HFFc6 (cell line): ENCODE measurements at regions not wholly inside any gene's neighbourhood (a gene's known extent, or its start where the extent isn't known, plus 50 kb on each side); places are given as distances from the start of the nearest gene placed in this dataset.

Source experiments
- DNase-seq: peaks from one replicate; pipeline ENCODE4 v3.0.0-alpha.2; 2018
- H3K27ac Mint-ChIP-seq: 2 replicates; pipeline ENCODE4 v1.8.0; 2020; ENCODE audit warnings: mild to moderate bottlenecking, mixed read lengths
- H3K27me3 Mint-ChIP-seq: 2 replicates; pipeline ENCODE4 v1.8.0; 2021; ENCODE audit warnings: mild to moderate bottlenecking, moderate library complexity, mixed read lengths; ENCODE audit not compliant: insufficient read depth
- H3K36me3 Mint-ChIP-seq: 2 replicates; pipeline ENCODE4 v1.8.0; 2021; ENCODE audit warnings: low read depth, mixed read lengths
- H3K4me1 Mint-ChIP-seq: 2 replicates; pipeline ENCODE4 v1.8.0; 2020; ENCODE audit warnings: low read depth, mixed read lengths
- H3K4me3 Mint-ChIP-seq: 2 replicates; pipeline ENCODE4 v1.8.0; 2020; ENCODE audit warnings: mild to moderate bottlenecking, moderate library complexity, mixed read lengths
- H3K9me3 Mint-ChIP-seq: 2 replicates; pipeline ENCODE4 v1.8.0; 2020; ENCODE audit warnings: mild to moderate bottlenecking, mixed read lengths
- TF ChIP-seq, protein P1 (sequence below): fragments of 200-600 bp; sonication (generic); IDR thresholded peaks from 2 replicates; pipeline ENCODE4 v1.5.0; 2021; ENCODE audit warnings: antibody characterized with exemption, mild to moderate bottlenecking

DNA sequence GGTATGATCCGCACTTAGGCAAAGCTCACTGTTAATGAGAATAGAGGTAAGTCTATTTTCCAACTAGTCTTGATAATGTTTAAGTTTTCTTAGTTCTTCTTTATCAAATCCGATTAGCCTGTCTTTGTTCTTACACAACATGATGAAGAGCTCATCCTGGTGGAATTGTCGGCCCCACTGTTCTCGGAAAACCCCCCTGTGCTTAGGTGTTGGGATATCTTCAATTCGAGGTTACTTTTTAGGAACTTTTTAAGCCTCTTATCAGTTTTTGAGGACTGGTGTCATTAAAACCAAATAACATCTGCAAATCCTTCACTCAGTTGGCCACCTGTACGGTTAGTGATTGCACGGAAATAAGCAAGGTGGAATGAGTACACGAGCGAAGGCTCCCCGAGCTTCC is 60.7 kb upstream of the KIF26B start:
- TF ChIP-seq, protein P1, sequence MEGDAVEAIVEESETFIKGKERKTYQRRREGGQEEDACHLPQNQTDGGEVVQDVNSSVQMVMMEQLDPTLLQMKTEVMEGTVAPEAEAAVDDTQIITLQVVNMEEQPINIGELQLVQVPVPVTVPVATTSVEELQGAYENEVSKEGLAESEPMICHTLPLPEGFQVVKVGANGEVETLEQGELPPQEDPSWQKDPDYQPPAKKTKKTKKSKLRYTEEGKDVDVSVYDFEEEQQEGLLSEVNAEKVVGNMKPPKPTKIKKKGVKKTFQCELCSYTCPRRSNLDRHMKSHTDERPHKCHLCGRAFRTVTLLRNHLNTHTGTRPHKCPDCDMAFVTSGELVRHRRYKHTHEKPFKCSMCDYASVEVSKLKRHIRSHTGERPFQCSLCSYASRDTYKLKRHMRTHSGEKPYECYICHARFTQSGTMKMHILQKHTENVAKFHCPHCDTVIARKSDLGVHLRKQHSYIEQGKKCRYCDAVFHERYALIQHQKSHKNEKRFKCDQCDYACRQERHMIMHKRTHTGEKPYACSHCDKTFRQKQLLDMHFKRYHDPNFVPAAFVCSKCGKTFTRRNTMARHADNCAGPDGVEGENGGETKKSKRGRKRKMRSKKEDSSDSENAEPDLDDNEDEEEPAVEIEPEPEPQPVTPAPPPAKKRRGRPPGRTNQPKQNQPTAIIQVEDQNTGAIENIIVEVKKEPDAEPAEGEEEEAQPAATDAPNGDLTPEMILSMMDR, result no peak
- Mint-ChIP-seq H3K27ac (peak overlapping the region; percentile 34; the same call in 1 of the 2 replicates), H3K9me3 (no peaks in the 10 kb centered on the region), H3K27me3 (no peaks in the 10 kb centered on the region; the same call in 1 of the 2 replicates), H3K36me3 (no peaks in the 10 kb centered on the region), H3K4me1 (no peaks in the 10 kb centered on the region; the same call in 1 of the 2 replicates), H3K4me3 (no peak overlapping the region)
- DNase-seq, result no peak

DNA sequence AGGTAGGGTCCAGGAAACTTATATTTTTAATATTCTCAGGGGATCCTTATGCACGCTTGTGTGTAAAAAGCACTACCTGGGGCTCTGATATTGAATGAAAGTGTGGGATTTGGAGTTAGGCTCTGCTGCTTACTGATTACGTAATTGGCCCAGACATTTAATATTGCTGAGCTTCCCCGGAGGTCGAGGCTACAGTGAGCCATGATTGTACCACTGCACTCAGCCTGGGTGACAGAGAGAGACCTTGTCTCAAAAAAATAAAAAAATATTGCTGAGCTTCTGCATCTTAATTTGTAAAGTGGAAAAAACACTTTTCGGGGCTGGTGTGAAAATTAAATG is 62.2 kb upstream of the KIF26B start:
- TF ChIP-seq, protein P1, result no peak
- Mint-ChIP-seq H3K4me1 (no peaks in the 10 kb centered on the region; the same call in 1 of the 2 replicates), H3K4me3 (no peak overlapping the region), H3K9me3 (no peaks in the 10 kb centered on the region), H3K27me3 (no peaks in the 10 kb centered on the region; the same call in 1 of the 2 replicates), H3K27ac (no peak overlapping the region), H3K36me3 (no peaks in the 10 kb centered on the region)
- DNase-seq, result no peak

DNA sequence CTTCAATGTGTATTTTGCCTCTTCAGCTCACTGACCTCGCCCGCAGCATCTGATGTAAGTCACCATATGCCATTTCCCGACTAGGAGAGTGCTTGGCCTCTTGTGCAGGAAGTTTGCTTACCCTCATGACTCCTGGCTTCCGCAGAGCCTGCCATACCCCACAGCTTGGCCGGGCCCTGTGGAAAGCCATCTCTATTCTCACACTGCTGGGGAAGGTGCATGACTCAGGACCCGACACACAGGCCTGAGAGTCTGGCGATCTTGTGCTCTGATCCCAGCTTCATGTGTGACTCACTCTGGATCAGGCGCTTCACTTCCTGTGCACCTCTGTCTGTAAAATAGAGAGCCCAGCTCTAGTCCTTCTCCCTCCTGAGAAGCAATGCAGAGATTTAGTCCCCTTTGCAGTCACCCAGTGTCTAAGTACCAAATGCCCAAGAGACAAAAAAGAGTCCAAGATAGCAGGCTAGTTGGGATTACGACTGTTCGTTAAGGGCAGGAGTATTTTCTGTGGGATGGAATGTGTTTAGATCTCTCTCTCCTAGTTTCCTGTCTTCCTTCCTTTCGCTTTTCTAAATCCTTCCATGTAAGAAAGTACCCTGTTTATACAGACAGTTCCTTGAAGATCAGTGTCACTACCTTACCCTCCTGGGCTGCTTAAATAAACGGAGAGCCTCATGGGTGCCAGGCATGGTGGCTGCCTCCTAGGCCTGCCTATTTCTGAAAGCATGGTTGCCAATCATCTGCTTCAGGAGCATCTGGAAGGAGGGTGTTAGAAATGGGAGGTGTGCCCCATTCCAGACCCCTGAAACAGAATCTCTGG is 62.8 kb upstream of the KIF26B start:
- Mint-ChIP-seq H3K36me3 (no peaks in the 10 kb centered on the region), H3K4me3 (no peak overlapping the region), H3K4me1 (peaks cover 1% of the 10 kb centered on the region), H3K9me3 (no peaks in the 10 kb centered on the region), H3K27me3 (no peaks in the 10 kb centered on the region; the same call in 1 of the 2 replicates), H3K27ac (no peak overlapping the region)
- DNase-seq, result peak; percentile 94
- TF ChIP-seq, protein P1, result no peak

DNA sequence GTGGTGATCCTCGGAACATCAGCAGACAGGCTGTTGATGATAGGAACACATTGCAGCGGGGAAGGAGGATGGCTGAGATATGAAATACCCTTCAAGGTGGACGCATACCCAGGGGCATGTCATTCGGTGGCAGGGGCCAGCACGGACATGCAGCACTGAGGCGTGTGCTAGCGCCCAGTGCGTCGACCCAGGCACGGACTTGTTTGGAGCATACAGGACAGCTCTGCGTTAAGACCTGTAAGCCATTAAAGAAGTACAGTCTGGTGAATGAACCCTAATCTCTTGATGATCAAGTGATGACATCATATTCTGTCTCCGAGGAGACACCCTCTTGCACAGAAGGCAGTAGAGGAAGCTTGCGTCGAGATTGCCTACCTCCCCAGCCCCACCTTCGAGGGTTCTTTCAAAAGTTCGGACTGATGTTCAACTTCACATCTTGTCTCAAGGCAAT is 63.6 kb upstream of the KIF26B start:
- Mint-ChIP-seq H3K4me3 (no peak overlapping the region), H3K27ac (no peak overlapping the region), H3K9me3 (no peaks in the 10 kb centered on the region), H3K27me3 (no peaks in the 10 kb centered on the region; the same call in 1 of the 2 replicates), H3K36me3 (no peaks in the 10 kb centered on the region), H3K4me1 (peaks cover 10% of the 10 kb centered on the region)
- no peak for DNase-seq
- TF ChIP-seq, protein P1, result no peak

DNA sequence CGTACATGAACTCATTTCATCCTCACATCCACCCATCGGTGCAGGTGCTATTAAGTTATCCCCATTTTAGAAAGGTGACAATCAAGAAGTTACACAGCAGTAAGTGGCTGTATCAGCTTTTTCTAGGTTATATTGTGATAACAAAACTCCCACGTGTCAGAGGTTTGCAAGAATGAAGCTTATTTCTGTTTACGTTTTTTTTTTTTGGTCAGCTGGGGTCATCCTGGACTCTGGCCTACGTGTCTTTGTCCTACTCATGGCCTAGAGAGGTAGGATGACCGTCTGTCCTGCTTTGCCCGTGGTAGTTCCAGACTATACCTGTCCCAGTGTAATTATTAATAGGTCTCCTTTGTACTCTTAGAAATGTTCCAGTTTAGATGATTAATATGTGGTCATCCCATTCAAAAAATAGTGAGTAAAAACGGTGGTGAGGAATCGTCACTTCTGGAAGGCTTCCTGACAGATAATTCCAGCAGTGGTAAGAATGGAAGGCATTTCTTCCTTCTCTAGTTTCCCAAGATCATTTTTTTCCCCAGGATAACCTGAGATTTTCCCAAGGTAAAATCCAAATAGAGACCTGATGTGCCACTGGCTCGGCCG is 64.2 kb upstream of the KIF26B start:
- no peak for DNase-seq
- peaks cover 16% of the 10 kb centered on the region for H3K4me1 Mint-ChIP-seq
- TF ChIP-seq, protein P1, result no peak

More for the DNA sequence above, 64.2 kb upstream of the KIF26B start:
- H3K9me3 Mint-ChIP-seq, result no peaks in the 10 kb centered on the region
- no peak overlapping the region for H3K4me3 Mint-ChIP-seq
- H3K27ac Mint-ChIP-seq, result no peak overlapping the region
- no peaks in the 10 kb centered on the region; the same call in 1 of the 2 replicates for H3K27me3 Mint-ChIP-seq
- no peaks in the 10 kb centered on the region for H3K36me3 Mint-ChIP-seq
